Activated CD8-positive, alpha-beta T cell treated with anti-CD3 and anti-CD28 coated beads, Interleukin-2, amount 10 ng/mL, durations not matched to agents 7 days and 5 days (primary cell): ENCODE measurements at regions not wholly inside any gene's neighbourhood (a gene's known extent, or its start where the extent isn't known, plus 50 kb on each side); places are given as distances from the start of the nearest gene placed in this dataset.
"Not testable (repeated sequence)": the region's sequence is repeated elsewhere in the genome, so short reads cannot be mapped to it uniquely, and the experiment has no call there.

Experiments used
- ATAC-seq: fragments of 150-1000 bp; cut with Tn5 transposase; one replicate; pipeline ENCODE4 v1.10.0; 2021; ENCODE audit warnings: moderate library complexity
- CTCF ChIA-PET: fragments of 350-600 bp; sonication (Branson Sonifier 250); formaldehyde crosslinking; loops from one replicate; lab custom pipeline; 2021; ENCODE audit warnings: antibody characterized with exemption; lab: Charles Lee
- POLR2A ChIA-PET: fragments of 350-600 bp; sonication (Branson Sonifier 250); formaldehyde crosslinking; loops from one replicate; lab custom pipeline; 2021; ENCODE audit warnings: antibody characterized with exemption; lab: Charles Lee
- DNase-seq: peaks from one replicate; pipeline ENCODE4 v3.0.0-alpha.2; 2020
- H3K27ac Mint-ChIP-seq: one replicate; pipeline ENCODE4 v1.8.0; 2021; ENCODE audit warnings: mild to moderate bottlenecking, mixed read lengths
- H3K27me3 Mint-ChIP-seq: one replicate; pipeline ENCODE4 v1.8.0; 2021; ENCODE audit warnings: low read depth, mixed read lengths
- H3K36me3 Mint-ChIP-seq: one replicate; pipeline ENCODE4 v1.8.0; 2021; ENCODE audit warnings: low read depth, mixed read lengths
- H3K4me1 Mint-ChIP-seq: one replicate; pipeline ENCODE4 v1.8.0; 2021; ENCODE audit warnings: low read depth, mixed read lengths
- H3K4me3 Mint-ChIP-seq: one replicate; pipeline ENCODE4 v1.8.0; 2021; ENCODE audit warnings: mild to moderate bottlenecking, mixed read lengths
- H3K9me3 Mint-ChIP-seq: one replicate; pipeline ENCODE4 v1.8.0; 2022; ENCODE audit warnings: mixed read lengths; ENCODE audit not compliant: insufficient read depth

GRCh38 chr3:69490235-69490634 lies 104.3 kb upstream of the FRMD4B start:
- Mint-ChIP-seq H3K4me3 (no peak overlapping the region), H3K9me3 (no peaks in the 10 kb centered on the region), H3K36me3 (no peaks in the 10 kb centered on the region), H3K4me1 (no peaks in the 10 kb centered on the region), H3K27me3 (peaks cover 3% of the 10 kb centered on the region), H3K27ac (no peak overlapping the region)
- no peak for ATAC-seq
- ChIA-PET POLR2A (no interaction called here), CTCF (no interaction called here)
- DNase-seq = no peak

- Mint-ChIP-seq H3K4me1 (no peaks in the 10 kb centered on the region), H3K27ac (no peak overlapping the region), H3K27me3 (peaks cover 3% of the 10 kb centered on the region), H3K9me3 (no peaks in the 10 kb centered on the region), H3K4me3 (no peak overlapping the region), H3K36me3 (no peaks in the 10 kb centered on the region)
- no peak for ATAC-seq
- ChIA-PET CTCF (no interaction called here), POLR2A (no interaction called here)
- no peak for DNase-seq
Observed at GRCh38 chr3:69488026-69488425, 102.1 kb upstream of the FRMD4B start.

- DNase-seq (no peak), ATAC-seq (no peak)
- no peaks in the 10 kb centered on the region for H3K9me3 Mint-ChIP-seq
- H3K36me3 Mint-ChIP-seq = no peaks in the 10 kb centered on the region
- no peak overlapping the region for H3K4me3 Mint-ChIP-seq
- H3K27me3 Mint-ChIP-seq = peaks cover 2% of the 10 kb centered on the region
- H3K4me1 Mint-ChIP-seq = no peaks in the 10 kb centered on the region
- no peak overlapping the region for H3K27ac Mint-ChIP-seq
- ChIA-PET POLR2A (no interaction called here), CTCF (no interaction called here)
Observed at GRCh38 chr3:69485489-69485888, 99.6 kb upstream of the FRMD4B start.

GRCh38 chr3:69484507-69485393 lies 98.9 kb upstream of the FRMD4B start:
- Mint-ChIP-seq H3K4me1 (no peaks in the 10 kb centered on the region), H3K27me3 (no peaks in the 10 kb centered on the region), H3K9me3 (no peaks in the 10 kb centered on the region), H3K27ac (no peak overlapping the region), H3K4me3 (no peak overlapping the region), H3K36me3 (no peaks in the 10 kb centered on the region)
- ChIA-PET CTCF (no interaction called here), POLR2A (no interaction called here)
- DNase-seq (no peak), ATAC-seq (no peak)

- ATAC-seq (no peak), DNase-seq (no peak)
- no peaks in the 10 kb centered on the region for H3K36me3 Mint-ChIP-seq
- no peaks in the 10 kb centered on the region for H3K4me1 Mint-ChIP-seq
- ChIA-PET POLR2A (no interaction called here), CTCF (no interaction called here)
- H3K4me3 Mint-ChIP-seq = no peak overlapping the region
- H3K9me3 Mint-ChIP-seq = no peaks in the 10 kb centered on the region
- H3K27ac Mint-ChIP-seq = no peak overlapping the region
- H3K27me3 Mint-ChIP-seq = no peaks in the 10 kb centered on the region
Observed at GRCh38 chr3:69483449-69483848, 97.6 kb upstream of the FRMD4B start.

- CTCF ChIA-PET = interaction anchor here (0.7 kb wide), 1 partner anchor 58 kb away, joined by 3 read pairs; no protein-coding TSS in a partner anchor
- H3K4me3 Mint-ChIP-seq, H3K4me1 Mint-ChIP-seq, H3K27ac Mint-ChIP-seq, H3K9me3 Mint-ChIP-seq, H3K27me3 Mint-ChIP-seq, DNase-seq, ATAC-seq, H3K36me3 Mint-ChIP-seq, POLR2A ChIA-PET: not testable (repeated sequence)
Observed at GRCh38 chr3:69480986-69481385, 95.1 kb upstream of the FRMD4B start.

GRCh38 chr3:69474186-69474585 lies 88.3 kb upstream of the FRMD4B start:
- no peaks in the 10 kb centered on the region for H3K36me3 Mint-ChIP-seq
- POLR2A ChIA-PET = no interaction called here
- no peak for DNase-seq
- H3K27me3 Mint-ChIP-seq = peaks cover 2% of the 10 kb centered on the region
- ATAC-seq = no peak
- no peaks in the 10 kb centered on the region for H3K9me3 Mint-ChIP-seq
- H3K4me3 Mint-ChIP-seq = no peak overlapping the region
- CTCF ChIA-PET = no interaction called here
- no peaks in the 10 kb centered on the region for H3K4me1 Mint-ChIP-seq
- H3K27ac Mint-ChIP-seq = no peak overlapping the region

GRCh38 chr3:69472093-69472492 lies 86.2 kb upstream of the FRMD4B start:
- Mint-ChIP-seq H3K27ac (no peak overlapping the region), H3K36me3 (no peaks in the 10 kb centered on the region), H3K9me3 (no peaks in the 10 kb centered on the region), H3K27me3 (peaks cover 2% of the 10 kb centered on the region), H3K4me1 (no peaks in the 10 kb centered on the region), H3K4me3 (no peak overlapping the region)
- ATAC-seq (no peak), DNase-seq (no peak)
- ChIA-PET POLR2A (no interaction called here), CTCF (no interaction called here)

- no peak for ATAC-seq
- POLR2A ChIA-PET = no interaction called here
- Mint-ChIP-seq H3K4me3 (no peak overlapping the region), H3K27ac (no peak overlapping the region), H3K9me3 (no peaks in the 10 kb centered on the region), H3K4me1 (no peaks in the 10 kb centered on the region), H3K27me3 (peaks cover 2% of the 10 kb centered on the region), H3K36me3 (no peaks in the 10 kb centered on the region)
- CTCF ChIA-PET = no interaction called here
- DNase-seq = no peak
Observed at GRCh38 chr3:69463531-69463930, 77.6 kb upstream of the FRMD4B start.

- H3K4me3 Mint-ChIP-seq = no peak overlapping the region
Observed at GRCh38 chr3:69462826-69463100, 76.9 kb upstream of the FRMD4B start.

GRCh38 chr3:69462022-69462825 lies 76.3 kb upstream of the FRMD4B start:
- Mint-ChIP-seq H3K4me3 (no peak overlapping the region), H3K4me1 (no peaks in the 10 kb centered on the region), H3K9me3 (no peaks in the 10 kb centered on the region), H3K27me3 (peaks cover 4% of the 10 kb centered on the region), H3K27ac (no peak overlapping the region), H3K36me3 (no peaks in the 10 kb centered on the region)
- ChIA-PET CTCF (no interaction called here), POLR2A (no interaction called here)
- ATAC-seq (no peak), DNase-seq (no peak)

More at GRCh38 chr3:69462826-69463100, 76.9 kb upstream of the FRMD4B start:
- no peak overlapping the region for H3K27ac Mint-ChIP-seq
- H3K9me3 Mint-ChIP-seq = no peaks in the 10 kb centered on the region
- H3K36me3 Mint-ChIP-seq = no peaks in the 10 kb centered on the region
- ChIA-PET POLR2A (no interaction called here), CTCF (no interaction called here)
- H3K4me1 Mint-ChIP-seq = no peaks in the 10 kb centered on the region
- ATAC-seq (no peak), DNase-seq (no peak)
- H3K27me3 Mint-ChIP-seq = peaks cover 4% of the 10 kb centered on the region

- POLR2A ChIA-PET = no interaction called here
- no peak overlapping the region for H3K4me3 Mint-ChIP-seq
- H3K9me3 Mint-ChIP-seq = no peaks in the 10 kb centered on the region
- no peaks in the 10 kb centered on the region for H3K36me3 Mint-ChIP-seq
- H3K27ac Mint-ChIP-seq = no peak overlapping the region
- DNase-seq = no peak
- H3K4me1 Mint-ChIP-seq = no peaks in the 10 kb centered on the region
- ATAC-seq = no peak
- peaks cover 4% of the 10 kb centered on the region for H3K27me3 Mint-ChIP-seq
- CTCF ChIA-PET = no interaction called here
Observed at GRCh38 chr3:69460034-69460433, 74.1 kb upstream of the FRMD4B start.
